Lung (tissue), 11 donors: ENCODE measurements at regions not wholly inside any gene's neighbourhood (a gene's known extent, or its start where the extent isn't known, plus 50 kb on each side); places are given as distances from the start of the nearest gene placed in this dataset.

ENCODE experiments used
- ATAC-seq: fragments of 200-7000 bp; cut with Tn5 transposase; one replicate; pipeline ENCODE4 v1.9.1; 2020; ENCODE audit warnings: moderate number of reproducible peaks; ENCODE audit not compliant: insufficient read depth, low FRiP score
- DNase-seq, 3 donors: peaks; one replicate each; pipeline ENCODE4 v3.0.0-alpha.2; 2013 to 2017
- H3K27ac ChIP-seq, 2 donors: one replicate each; pipeline ENCODE4 v1.5.1; 2013; ENCODE audit warnings: mild to moderate bottlenecking in 2 of 2, moderate library complexity in 2 of 2, control low read depth in 1 of 2, inconsistent platforms in 1 of 2, low read depth in 1 of 2, low read length in 1 of 2
- H3K27me3 ChIP-seq, 3 donors: one replicate each; pipeline ENCODE4 v1.5.1; 2013; ENCODE audit warnings: low read length in 2 of 3; ENCODE audit not compliant: control insufficient read depth in 3 of 3, insufficient read depth in 3 of 3
- H3K36me3 ChIP-seq, 4 donors: one replicate each; pipeline ENCODE4 v1.5.1; 2013; ENCODE audit warnings: low read length in 4 of 4, mild to moderate bottlenecking in 1 of 4, moderate library complexity in 1 of 4; ENCODE audit not compliant: control insufficient read depth in 4 of 4, insufficient read depth in 4 of 4
- H3K4me1 ChIP-seq, 5 donors: one replicate each; pipeline ENCODE4 v1.5.1; 2013; ENCODE audit warnings: low read length in 5 of 5, mild to moderate bottlenecking in 2 of 5, moderate library complexity in 1 of 5; ENCODE audit not compliant: control insufficient read depth in 5 of 5, insufficient read depth in 5 of 5
- H3K4me3 ChIP-seq: one replicate; pipeline ENCODE4 v1.5.1; 2013; ENCODE audit warnings: mild to moderate bottlenecking, control low read depth, moderate library complexity
- H3K9ac ChIP-seq, 2 donors: one replicate each; pipeline ENCODE4 v1.5.1; 2013; ENCODE audit warnings: low read length in 2 of 2, control low read depth in 1 of 2; ENCODE audit not compliant: insufficient read depth in 1 of 2
- H3K9me3 ChIP-seq, 4 donors: one replicate each; pipeline ENCODE4 v1.5.1; 2013; ENCODE audit warnings: low read length in 3 of 4, mild to moderate bottlenecking in 1 of 4, moderate library complexity in 1 of 4; ENCODE audit not compliant: control insufficient read depth in 4 of 4, insufficient read depth in 3 of 4
- CTCF ChIP-seq: IDR thresholded peaks from 2 replicates; pipeline ENCODE4 v1.5.1; 2012; ENCODE audit warnings: mild to moderate bottlenecking; ENCODE audit errors: control extremely low read depth, extremely low read depth
- WGBS, 2 donors: extraction: QIAGEN DNeasy Blood & Tissue Kit; methylation state at CpG; one replicate each; pipeline ENCODE4 v1.1.7; 2013; 5-methylcytosine and 5-hydroxymethylcytosine counted together
- donor health status: control.
- donor health status: control.
- donor health status: Bipolar disorder and iron deficiency.
- donor health status: healthy.
- donor health status: DM: yes; HTN: yes; CAD: no.

GRCh38 chr4:156198511-156198910, 244.8 kb upstream of the CTSO start:
- Histone ChIP-seq H3K9me3 (no peaks in the 10 kb centered on the region), H3K4me1 (peaks cover 0 to 8% (median 2%) of the 10 kb centered on the region in 5 donors), H3K27me3 (no peaks in the 10 kb centered on the region), H3K27ac (no peak overlapping the region), H3K36me3 (no peaks in the 10 kb centered on the region), H3K9ac (no peak overlapping the region), H3K4me3 (no peak overlapping the region)
- ATAC-seq: no peak
- TF ChIP-seq CTCF: no peak
- no peak for DNase-seq
- 94% methylated on average over 15 of the region's 15 CpGs for WGBS, 2 donors

GRCh38 chr4:156197216-156197615, 243.6 kb upstream of the CTSO start:
- DNase-seq: no peak
- no peaks in the 10 kb centered on the region for H3K9me3 ChIP-seq
- WGBS, 2 donors: 89 to 94% methylated on average over 8 of the region's 8 CpGs
- no peak overlapping the region for H3K4me3 ChIP-seq
- H3K36me3 ChIP-seq: no peaks in the 10 kb centered on the region
- ATAC-seq: no peak
- H3K4me1 ChIP-seq: peaks cover 0 to 13% (median 2%) of the 10 kb centered on the region in 5 donors
- no peak overlapping the region for H3K27ac ChIP-seq
- no peak overlapping the region for H3K9ac ChIP-seq
- H3K27me3 ChIP-seq: no peaks in the 10 kb centered on the region
- no peak for TF ChIP-seq CTCF

GRCh38 chr4:156196722-156197121, 243.1 kb upstream of the CTSO start:
- Histone ChIP-seq H3K4me3 (no peak overlapping the region), H3K27ac (no peak overlapping the region), H3K9ac (no peak overlapping the region), H3K27me3 (no peaks in the 10 kb centered on the region), H3K4me1 (peaks cover 0 to 16% (median 2%) of the 10 kb centered on the region in 5 donors), H3K9me3 (no peaks in the 10 kb centered on the region), H3K36me3 (no peaks in the 10 kb centered on the region)
- TF ChIP-seq CTCF: no peak
- ATAC-seq: no peak
- no peak for DNase-seq
- WGBS, 2 donors: 87 to 91% methylated on average over 7 of the region's 7 CpGs

GRCh38 chr4:156195914-156196313, 242.2 kb upstream of the CTSO start:
- Histone ChIP-seq H3K9me3 (no peaks in the 10 kb centered on the region), H3K27ac (no peak overlapping the region), H3K4me1 (peaks cover 0 to 21% (median 2%) of the 10 kb centered on the region in 5 donors), H3K9ac (no peak overlapping the region), H3K4me3 (no peak overlapping the region), H3K36me3 (no peaks in the 10 kb centered on the region), H3K27me3 (no peaks in the 10 kb centered on the region)
- DNase-seq (peak in 1 of 3 donors; percentile 12), ATAC-seq (no peak)
- TF ChIP-seq CTCF: no peak
